ENCODE measurements at regions not wholly inside any gene's neighbourhood (a gene's known extent, or its start where the extent isn't known, plus 50 kb on each side); places are given as distances from the start of the nearest gene placed in this dataset.
A peak's percentile ranks its signal among the peaks of the same experiment; 100 is the strongest.

DNA sequence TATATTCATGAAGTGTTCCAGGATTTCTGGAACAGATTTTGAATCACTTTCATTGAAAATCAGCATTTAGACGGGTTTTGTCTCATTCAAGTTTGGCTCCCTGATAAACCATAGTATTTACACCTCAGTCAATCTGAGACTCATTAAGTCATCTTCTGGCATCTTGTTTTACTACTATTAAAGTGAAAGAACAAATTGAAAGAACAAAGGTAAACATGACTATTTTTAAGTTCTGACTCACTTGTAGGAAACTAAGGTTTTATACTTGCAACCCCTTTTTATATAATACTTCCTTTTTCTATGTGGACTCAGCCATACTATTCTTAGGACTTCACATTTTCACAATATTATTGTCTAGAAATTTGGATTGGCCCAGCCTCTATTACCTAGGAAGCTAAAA, 854.4 kb downstream of the SQOR start:
- Mint-ChIP-seq H3K4me1 (0 out of 2 replicates have a peak, but pooled peaks cover 4% of the 10 kb centered on the region), H3K4me3 (no peak overlapping the region), H3K27ac (no peak overlapping the region), H3K9me3 (peaks cover 20% of the 10 kb centered on the region), H3K36me3 (0 out of 2 replicates have a peak, but pooled peaks cover 4% of the 10 kb centered on the region), H3K27me3 (ENCODE audit: low read depth) (no peaks in the 10 kb centered on the region)
- ChIA-PET CTCF (no interaction called here), POLR2A (no interaction called here)
- DNase-seq (ENCODE audit: low spot score): no peak
- TF ChIP-seq GRHL2 (CRISPR knock-in tag; IDR thresholded peaks at IDR 0.05; ENCODE audit: insufficient replicate concordance, severe bottlenecking) (no peak), ELF4 (CRISPR knock-in tag; IDR thresholded peaks at IDR 0.05; ENCODE audit: low read depth) (no peak), GABPB1 (CRISPR knock-in tag; IDR thresholded peaks at IDR 0.05) (no peak), ZNF232 (CRISPR knock-in tag; IDR thresholded peaks at IDR 0.05) (no peak), FOXK1 (CRISPR knock-in tag; IDR thresholded peaks at IDR 0.05) (no peak), MYBL2 (CRISPR knock-in tag; IDR thresholded peaks at IDR 0.05) (no peak)
- TF ChIP-seq, protein P1, sequence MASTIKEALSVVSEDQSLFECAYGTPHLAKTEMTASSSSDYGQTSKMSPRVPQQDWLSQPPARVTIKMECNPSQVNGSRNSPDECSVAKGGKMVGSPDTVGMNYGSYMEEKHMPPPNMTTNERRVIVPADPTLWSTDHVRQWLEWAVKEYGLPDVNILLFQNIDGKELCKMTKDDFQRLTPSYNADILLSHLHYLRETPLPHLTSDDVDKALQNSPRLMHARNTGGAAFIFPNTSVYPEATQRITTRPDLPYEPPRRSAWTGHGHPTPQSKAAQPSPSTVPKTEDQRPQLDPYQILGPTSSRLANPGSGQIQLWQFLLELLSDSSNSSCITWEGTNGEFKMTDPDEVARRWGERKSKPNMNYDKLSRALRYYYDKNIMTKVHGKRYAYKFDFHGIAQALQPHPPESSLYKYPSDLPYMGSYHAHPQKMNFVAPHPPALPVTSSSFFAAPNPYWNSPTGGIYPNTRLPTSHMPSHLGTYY (CRISPR knock-in tag; IDR thresholded peaks at IDR 0.05): no peak
- no peak for ATAC-seq

DNA sequence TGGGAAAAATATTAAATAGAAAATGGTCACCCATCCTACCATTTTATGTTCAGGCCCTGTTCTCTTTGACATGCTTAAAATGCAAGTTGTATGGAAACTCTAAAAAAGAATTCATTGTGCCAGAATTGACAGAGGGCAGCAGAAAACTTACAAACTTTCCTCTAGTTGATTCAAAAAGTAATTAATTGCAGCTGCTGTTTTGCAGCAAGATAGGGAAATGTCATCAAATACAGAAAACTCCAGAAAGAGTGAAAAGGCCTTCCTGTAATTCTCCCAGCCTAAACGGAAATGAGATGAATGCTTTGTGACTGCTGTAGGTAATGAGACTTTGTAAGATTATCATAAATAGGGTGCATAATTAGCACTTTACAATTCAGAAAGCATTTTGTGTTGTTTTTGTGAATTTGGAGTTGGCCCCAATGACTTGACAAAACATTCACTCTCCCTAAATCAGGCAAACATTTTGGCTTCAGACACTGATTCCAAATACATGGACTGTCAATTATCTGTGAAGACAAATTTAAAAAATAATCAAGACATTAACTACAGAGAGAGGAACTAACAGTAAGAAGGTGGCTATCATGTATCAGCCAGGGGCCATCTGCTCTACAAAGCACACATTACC, 861.8 kb downstream of the SQOR start:
- ATAC-seq: no peak
- DNase-seq (ENCODE audit: low spot score): no peak
- POLR2A ChIA-PET: no interaction called here
- no peak overlapping the region for H3K4me3 Mint-ChIP-seq
- H3K9me3 Mint-ChIP-seq: peaks cover 41% of the 10 kb centered on the region
- H3K27ac Mint-ChIP-seq: peak overlapping the region; percentile 2; the same call in 1 of the 2 replicates
- H3K4me1 Mint-ChIP-seq: peaks cover 10% of the 10 kb centered on the region
- 0 out of 2 replicates have a peak, but pooled peaks cover 4% of the 10 kb centered on the region for H3K36me3 Mint-ChIP-seq
- CTCF ChIA-PET: no interaction called here
- TF ChIP-seq ZNF219 (CRISPR knock-in tag; IDR thresholded peaks at IDR 0.05; ENCODE audit: borderline replicate concordance) (no peak), PRRX2 (CRISPR knock-in tag; IDR thresholded peaks at IDR 0.05) (no peak), HMGA2 (CRISPR knock-in tag; IDR thresholded peaks at IDR 0.05) (no peak), NR3C1 (CRISPR knock-in tag; conservative IDR thresholded peaks at IDR 0.05; ENCODE audit: low read depth) (no peak), RELA (CRISPR knock-in tag; IDR thresholded peaks at IDR 0.05; ENCODE audit: borderline replicate concordance) (no peak), KAT7 (CRISPR knock-in tag; IDR thresholded peaks at IDR 0.05; ENCODE audit: borderline replicate concordance) (no peak), FOXK1 (CRISPR knock-in tag; IDR thresholded peaks at IDR 0.05) (no peak)
- TF ChIP-seq, protein P2, sequence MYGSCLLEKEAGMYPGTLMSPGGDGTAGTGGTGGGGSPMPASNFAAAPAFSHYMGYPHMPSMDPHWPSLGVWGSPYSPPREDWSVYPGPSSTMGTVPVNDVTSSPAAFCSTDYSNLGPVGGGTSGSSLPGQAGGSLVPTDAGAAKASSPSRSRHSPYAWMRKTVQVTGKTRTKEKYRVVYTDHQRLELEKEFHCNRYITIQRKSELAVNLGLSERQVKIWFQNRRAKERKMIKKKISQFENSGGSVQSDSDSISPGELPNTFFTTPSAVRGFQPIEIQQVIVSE (CRISPR knock-in tag; IDR thresholded peaks at IDR 0.05; ENCODE audit: borderline replicate concordance): no peak
- TF ChIP-seq, protein P3, sequence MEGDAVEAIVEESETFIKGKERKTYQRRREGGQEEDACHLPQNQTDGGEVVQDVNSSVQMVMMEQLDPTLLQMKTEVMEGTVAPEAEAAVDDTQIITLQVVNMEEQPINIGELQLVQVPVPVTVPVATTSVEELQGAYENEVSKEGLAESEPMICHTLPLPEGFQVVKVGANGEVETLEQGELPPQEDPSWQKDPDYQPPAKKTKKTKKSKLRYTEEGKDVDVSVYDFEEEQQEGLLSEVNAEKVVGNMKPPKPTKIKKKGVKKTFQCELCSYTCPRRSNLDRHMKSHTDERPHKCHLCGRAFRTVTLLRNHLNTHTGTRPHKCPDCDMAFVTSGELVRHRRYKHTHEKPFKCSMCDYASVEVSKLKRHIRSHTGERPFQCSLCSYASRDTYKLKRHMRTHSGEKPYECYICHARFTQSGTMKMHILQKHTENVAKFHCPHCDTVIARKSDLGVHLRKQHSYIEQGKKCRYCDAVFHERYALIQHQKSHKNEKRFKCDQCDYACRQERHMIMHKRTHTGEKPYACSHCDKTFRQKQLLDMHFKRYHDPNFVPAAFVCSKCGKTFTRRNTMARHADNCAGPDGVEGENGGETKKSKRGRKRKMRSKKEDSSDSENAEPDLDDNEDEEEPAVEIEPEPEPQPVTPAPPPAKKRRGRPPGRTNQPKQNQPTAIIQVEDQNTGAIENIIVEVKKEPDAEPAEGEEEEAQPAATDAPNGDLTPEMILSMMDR (IDR thresholded peaks at IDR 0.05): no peak
- TF ChIP-seq, protein P4, sequence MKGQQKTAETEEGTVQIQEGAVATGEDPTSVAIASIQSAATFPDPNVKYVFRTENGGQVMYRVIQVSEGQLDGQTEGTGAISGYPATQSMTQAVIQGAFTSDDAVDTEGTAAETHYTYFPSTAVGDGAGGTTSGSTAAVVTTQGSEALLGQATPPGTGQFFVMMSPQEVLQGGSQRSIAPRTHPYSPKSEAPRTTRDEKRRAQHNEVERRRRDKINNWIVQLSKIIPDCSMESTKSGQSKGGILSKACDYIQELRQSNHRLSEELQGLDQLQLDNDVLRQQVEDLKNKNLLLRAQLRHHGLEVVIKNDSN (CRISPR knock-in tag; IDR thresholded peaks at IDR 0.05): no peak
- TF ChIP-seq, protein P5, sequence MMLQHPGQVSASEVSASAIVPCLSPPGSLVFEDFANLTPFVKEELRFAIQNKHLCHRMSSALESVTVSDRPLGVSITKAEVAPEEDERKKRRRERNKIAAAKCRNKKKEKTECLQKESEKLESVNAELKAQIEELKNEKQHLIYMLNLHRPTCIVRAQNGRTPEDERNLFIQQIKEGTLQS (CRISPR knock-in tag; conservative IDR thresholded peaks at IDR 0.05): no peak
- no peaks in the 10 kb centered on the region for H3K27me3 Mint-ChIP-seq (ENCODE audit: low read depth)

DNA sequence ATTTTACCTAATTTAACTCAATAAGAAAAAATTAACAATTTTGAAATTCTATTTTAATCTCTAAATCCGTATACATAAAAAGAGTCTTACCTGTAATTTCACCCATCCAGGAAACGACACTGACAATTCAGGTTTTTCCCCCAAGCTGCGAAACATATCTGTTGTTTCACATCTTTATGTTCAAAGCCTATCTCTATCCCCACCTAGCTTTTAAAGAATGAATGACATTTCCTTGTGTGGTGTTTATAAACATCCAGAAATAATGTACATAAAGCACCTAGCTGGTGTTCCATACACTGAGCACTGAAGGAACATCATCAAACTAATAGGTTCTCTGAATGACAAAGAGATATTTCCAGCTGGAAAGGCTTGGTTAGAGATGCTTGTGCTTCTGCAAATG, 867.8 kb downstream of the SQOR start:
- Mint-ChIP-seq H3K4me1 (no peaks in the 10 kb centered on the region), H3K27ac (no peak overlapping the region), H3K4me3 (no peak overlapping the region), H3K9me3 (peaks cover 14% of the 10 kb centered on the region), H3K36me3 (no peaks in the 10 kb centered on the region), H3K27me3 (ENCODE audit: low read depth) (no peaks in the 10 kb centered on the region)
- TF ChIP-seq NR3C1 (CRISPR knock-in tag; conservative IDR thresholded peaks at IDR 0.05; ENCODE audit: low read depth): no peak
- TF ChIP-seq, protein P6, sequence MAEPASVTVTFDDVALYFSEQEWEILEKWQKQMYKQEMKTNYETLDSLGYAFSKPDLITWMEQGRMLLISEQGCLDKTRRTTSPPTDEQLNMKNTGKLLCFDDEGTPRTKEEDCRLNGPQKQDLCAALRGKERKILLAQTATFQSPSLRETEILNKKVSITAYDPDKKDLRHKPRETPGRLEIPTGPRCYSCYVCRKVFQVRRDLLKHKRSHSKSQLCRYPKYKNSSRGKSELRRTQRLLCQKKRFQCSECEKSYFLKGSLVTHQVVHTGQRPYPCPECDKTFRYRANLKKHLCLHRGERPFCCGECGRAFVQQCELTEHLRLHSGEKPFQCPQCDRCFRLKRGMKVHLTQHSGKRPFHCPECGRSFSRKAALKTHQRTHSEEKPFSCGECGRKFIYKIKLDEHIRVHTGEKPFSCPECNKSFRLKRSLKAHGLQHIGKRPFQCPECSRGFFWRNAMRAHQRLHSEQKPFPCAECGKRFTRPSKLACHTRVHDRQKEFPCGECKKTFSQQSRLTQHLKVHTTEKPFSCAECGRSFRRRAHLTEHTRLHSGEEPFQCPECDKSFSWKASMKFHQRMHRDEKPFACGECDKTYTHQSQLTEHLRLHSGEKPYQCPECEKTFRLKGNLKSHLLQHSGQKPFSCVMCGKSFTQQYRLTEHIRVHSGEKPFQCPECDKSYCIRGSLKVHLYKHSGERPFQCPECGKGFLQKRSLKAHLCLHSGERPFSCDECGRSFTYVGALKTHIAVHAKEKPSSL (CRISPR knock-in tag; conservative IDR thresholded peaks at IDR 0.05): no peak
- TF ChIP-seq, protein P7, sequence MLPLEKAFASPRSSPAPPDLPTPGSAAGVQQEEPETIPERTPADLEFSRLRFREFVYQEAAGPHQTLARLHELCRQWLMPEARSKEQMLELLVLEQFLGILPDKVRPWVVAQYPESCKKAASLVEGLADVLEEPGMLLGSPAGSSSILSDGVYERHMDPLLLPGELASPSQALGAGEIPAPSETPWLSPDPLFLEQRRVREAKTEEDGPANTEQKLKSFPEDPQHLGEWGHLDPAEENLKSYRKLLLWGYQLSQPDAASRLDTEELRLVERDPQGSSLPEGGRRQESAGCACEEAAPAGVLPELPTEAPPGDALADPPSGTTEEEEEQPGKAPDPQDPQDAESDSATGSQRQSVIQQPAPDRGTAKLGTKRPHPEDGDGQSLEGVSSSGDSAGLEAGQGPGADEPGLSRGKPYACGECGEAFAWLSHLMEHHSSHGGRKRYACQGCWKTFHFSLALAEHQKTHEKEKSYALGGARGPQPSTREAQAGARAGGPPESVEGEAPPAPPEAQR (CRISPR knock-in tag; IDR thresholded peaks at IDR 0.05): no peak
- TF ChIP-seq NFATC4 (CRISPR knock-in tag; IDR thresholded peaks at IDR 0.05): no peak
- TF ChIP-seq, protein P3 (IDR thresholded peaks at IDR 0.05): peak; percentile 24; the same call in 1 of the 2 replicates
- TF ChIP-seq ZBTB21 (CRISPR knock-in tag; IDR thresholded peaks at IDR 0.05; ENCODE audit: borderline replicate concordance): no peak
- POLR2A ChIA-PET: no interaction called here
- DNase-seq (ENCODE audit: low spot score): no peak
- CTCF ChIA-PET: interaction anchor here (1.0 to 3.3 kb wide), 10 partner anchors 41 to 250 kb away, joined by 3 to 30 read pairs (median 4); no protein-coding TSS in a partner anchor
- no peak for ATAC-seq

Data from WTC11 (cell line).